ENCODE measurements at regions not wholly inside any gene's neighbourhood (a gene's known extent, or its start where the extent isn't known, plus 50 kb on each side); places are given as distances from the start of the nearest gene placed in this dataset.

GRCh38 chr17:5789528-5789927 is 205.2 kb upstream of the NLRP1 start:
- dilution Hi-C loops (cut with HindIII; ENCODE audit: low sequenced_read_pairs, unreplicated experiment) (no loop called here), intact Hi-C loops (cut with micrococcal nuclease) (no loop called here), in situ Hi-C loops (cut with MboI; ENCODE audit: low sequenced_read_pairs) (no loop called here)
- Histone ChIP-seq H3K27ac (ENCODE audit: insufficient read depth, low read length) (no peak overlapping the region), H4K8ac (ENCODE audit: low read depth in 2 of 2, low read length in 2 of 2) (no peak overlapping the region), H4K20me1 (ENCODE audit: insufficient read depth, low read length) (no peaks in the 10 kb centered on the region), H3K9me3 (ENCODE audit: control insufficient read depth, insufficient read depth, low read length) (peaks cover 7% of the 10 kb centered on the region), H3K27me3 (ENCODE audit: control insufficient read depth, insufficient read depth, low read length) (no peaks in the 10 kb centered on the region), H3K56ac (ENCODE audit: extremely low read depth, insufficient read depth, low read length) (no peak overlapping the region), H2BK20ac (ENCODE audit: low read depth, low read length) (no peak overlapping the region), H2AFZ (replicated peaks; ENCODE audit: low read length, poor library complexity) (peak overlapping the region; percentile 17), H4K91ac (ENCODE audit: insufficient read depth, low read depth, low read length) (no peak overlapping the region), H4K5ac (ENCODE audit: low read depth, low read length) (no peak overlapping the region), H3K9me1 (ENCODE audit: insufficient read depth, low read length) (peaks cover 3% of the 10 kb centered on the region; the same call in 1 of the 2 replicates), H3K23ac (ENCODE audit: low read depth, low read length) (no peak overlapping the region), H3K14ac (replicated peaks; ENCODE audit: low read depth, low read length) (no peak overlapping the region), H3K36me3 (ENCODE audit: control insufficient read depth, insufficient read depth, low read length) (no peaks in the 10 kb centered on the region), H2BK5ac (ENCODE audit: low read depth, low read length, poor library complexity, severe bottlenecking) (no peak overlapping the region), H3K79me1 (ENCODE audit: low read depth in 1 of 2, low read length in 2 of 2) (no peaks in the 10 kb centered on the region), H3K4me3 (ENCODE audit: insufficient read depth, low read depth, low read length) (no peak overlapping the region), H3K4me1 (ENCODE audit: control insufficient read depth, insufficient read depth, low read length) (peaks cover 2% of the 10 kb centered on the region; the same call in 1 of the 2 replicates), H3K4me2 (ENCODE audit: low read depth, low read length) (no peak overlapping the region), H2BK120ac (ENCODE audit: low read depth, low read length) (no peak overlapping the region), H3K4ac (ENCODE audit: low read depth, low read length) (no peak overlapping the region), H3K18ac (ENCODE audit: low read depth, low read length) (no peak overlapping the region), H2BK15ac (ENCODE audit: low read depth, low read length) (no peak overlapping the region), H2AK5ac (ENCODE audit: low read depth, low read length) (no peak overlapping the region), H2AK9ac (replicated peaks; ENCODE audit: low read depth, low read length, poor library complexity) (no peak overlapping the region), H3K9ac (ENCODE audit: low read depth, low read length) (no peak overlapping the region)
- TF ChIP-seq MAFK (IDR thresholded peaks at IDR 0.05; ENCODE audit: low read depth, low read length): no peak
- TF ChIP-seq SMC3 (IDR thresholded peaks at IDR 0.05; ENCODE audit: low read depth, low read length): no peak
- TF ChIP-seq FOS (IDR thresholded peaks at IDR 0.05; ENCODE audit: low read depth, low read length): no peak
- no peak for TF ChIP-seq MXI1 (IDR thresholded peaks at IDR 0.05; ENCODE audit: borderline replicate concordance, low read depth, low read length)
- no peak for TF ChIP-seq CTCF (conservative IDR thresholded peaks at IDR 0.05; ENCODE audit: low read depth, low read length)
- TF ChIP-seq ELK1 (IDR thresholded peaks at IDR 0.05; ENCODE audit: borderline replicate concordance, low read depth, low read length): no peak
- no peak for TF ChIP-seq USF2 (IDR thresholded peaks at IDR 0.05; ENCODE audit: low read depth, low read length)
- no peak for TF ChIP-seq CEBPB (IDR thresholded peaks at IDR 0.05; ENCODE audit: low read depth, low read length)
- no peak for TF ChIP-seq POLR2A (IDR thresholded peaks at IDR 0.05; ENCODE audit: low read depth, low read length)
- TF ChIP-seq RFX5 (IDR thresholded peaks at IDR 0.05; ENCODE audit: low read depth, low read length): no peak
- no peak for TF ChIP-seq MAZ (IDR thresholded peaks at IDR 0.05; ENCODE audit: borderline replicate concordance, low read depth, low read length)
- TF ChIP-seq CHD1 (IDR thresholded peaks at IDR 0.05; ENCODE audit: low read depth, low read length): no peak
- TF ChIP-seq RCOR1 (IDR thresholded peaks at IDR 0.05; ENCODE audit: insufficient replicate concordance, low read length): no peak
- 75% methylated on average over 11 of the region's 15 CpGs; no CpG with 5 or more reads in 1 of the 2 experiments for WGBS, 2 experiments (ENCODE audit: extremely low coverage in 2 of 2, insufficient read length in 1 of 2)
- DNase-seq (no peak), ATAC-seq (ENCODE audit: low read depth) (no peak)
- POLR2A ChIA-PET (ENCODE audit: unreplicated experiment): no interaction called here
- CTCF ChIA-PET: no interaction called here
- no TSS peak for BruUV-seq (replicated peaks)
